Panc1 (cell line): ENCODE measurements at regions not wholly inside any gene's neighbourhood (a gene's known extent, or its start where the extent isn't known, plus 50 kb on each side); places are given as distances from the start of the nearest gene placed in this dataset.

Experiments used
- ATAC-seq: fragments of 200-7000 bp; cut with Tn5 transposase; 2 replicates; pipeline ENCODE4 v1.9.1; 2020; ENCODE audit warnings: mild to moderate bottlenecking, moderate library complexity
- BruUV-seq: library from RNA; stranded (reverse); fragments of 400-500 nt; replicated peaks from 2 replicates; lab custom pipeline; 2021; lab: Mats Ljungman, UMichigan
- CTCF ChIA-PET: fragments of 300-600 bp; sonication (Branson Sonifier 250); formaldehyde crosslinking; loops from one replicate; lab custom pipeline; 2022; ENCODE audit warnings: antibody characterized with exemption; lab: Charles Lee
- POLR2A ChIA-PET: fragments of 300-600 bp; sonication (Branson Sonifier 250); formaldehyde crosslinking; loops from one replicate; lab custom pipeline; 2022; ENCODE audit warnings: antibody characterized with exemption; lab: Charles Lee
- DNase-seq: peaks from one replicate; pipeline ENCODE4 v3.0.0-alpha.2; 2010; ENCODE audit warnings: low read depth, low spot score
- H3K27ac ChIP-seq: 2 replicates; pipeline ENCODE4 v1.5.1; 2011; ENCODE audit warnings: mild to moderate bottlenecking, low read length, inconsistent platforms
- H3K27me3 ChIP-seq: fragments of 200-500 bp; sonication (Bioruptor generic); 2 replicates; pipeline ENCODE4 v1.6.0; 2014; ENCODE audit warnings: low read length, inconsistent platforms; ENCODE audit not compliant: control insufficient read depth, insufficient read depth
- H3K36me3 ChIP-seq: fragments of 200-500 bp; sonication (Bioruptor generic); 2 replicates; pipeline ENCODE4 v1.5.1; 2014; ENCODE audit warnings: inconsistent platforms, mild to moderate bottlenecking, low read length, moderate library complexity; ENCODE audit not compliant: control insufficient read depth, insufficient read depth
- H3K4me1 ChIP-seq: 2 replicates; pipeline ENCODE4 v1.5.1; 2011; ENCODE audit warnings: inconsistent platforms, mild to moderate bottlenecking, low read length, moderate library complexity; ENCODE audit not compliant: control insufficient read depth, insufficient read depth
- H3K4me3 ChIP-seq, 2 experiments: 2 replicates each; pipeline ENCODE4 v1.5.1; 2011 to 2012; ENCODE audit warnings: low read depth in 2 of 2, low read length in 2 of 2, mild to moderate bottlenecking in 2 of 2, inconsistent platforms in 1 of 2, moderate library complexity in 1 of 2
- H3K9me3 ChIP-seq: fragments of 200-500 bp; sonication (Bioruptor generic); 2 replicates; pipeline ENCODE4 v1.5.1; 2014; ENCODE audit warnings: low read depth, mild to moderate bottlenecking, inconsistent platforms, low read length, moderate library complexity; ENCODE audit not compliant: control insufficient read depth, insufficient read depth
- POLR2AphosphoS5 ChIP-seq: IDR thresholded peaks from 2 replicates; pipeline ENCODE4 v1.6.1; 2012; ENCODE audit warnings: mild to moderate bottlenecking, low read depth, low read length, moderate library complexity
- SIN3A ChIP-seq: IDR thresholded peaks from 2 replicates; pipeline ENCODE4 v1.6.1; 2012; ENCODE audit warnings: low read depth, mild to moderate bottlenecking, low read length, moderate library complexity, borderline replicate concordance; ENCODE audit not compliant: insufficient read depth
- TCF7L2 ChIP-seq: IDR thresholded peaks from 2 replicates; pipeline ENCODE4 v1.6.1; 2011; ENCODE audit warnings: mild to moderate bottlenecking, low read depth, low read length, inconsistent platforms
- in situ Hi-C: cut with HindIII; loops from 2 replicates; pipeline ENCODE4 v1.10.0; 2016; ENCODE audit warnings: low sequenced_read_pairs, low pct_unique_long_range_greater_than_20kb
- intact Hi-C: fragments of 100-400 bp; cut with micrococcal nuclease; formaldehyde crosslinking; loops from one replicate; pipeline ENCODE4 v1.10.0; 2022; ENCODE audit not compliant: unreplicated experiment
- TF ChIP-seq, protein P1 (sequence below): fragments of 450-650 bp; IDR thresholded peaks from 2 replicates; pipeline ENCODE4 v1.5.1; 2017; ENCODE audit warnings: mild to moderate bottlenecking
- TF ChIP-seq, protein P2 (sequence below), 2 experiments: IDR thresholded peaks; 2 replicates each; pipeline ENCODE4 v1.6.1; 2011 to 2012; ENCODE audit warnings: low read depth in 2 of 2, control low read depth in 1 of 2, low read length in 1 of 2, mild to moderate bottlenecking in 1 of 2, moderate library complexity in 1 of 2; ENCODE audit not compliant: insufficient read depth in 1 of 2

- in situ Hi-C loops, result no loop called here
Measured at GRCh38 chr6:141403103-141403502, 729.6 kb upstream of the GJE1 start.

GRCh38 chr6:141402489-141402888, 730.2 kb upstream of the GJE1 start:
- Histone ChIP-seq H3K4me1 (no peaks in the 10 kb centered on the region), H3K27me3 (no peaks in the 10 kb centered on the region), H3K27ac (no peak overlapping the region), H3K9me3 (peaks cover 4% of the 10 kb centered on the region; the same call in 1 of the 2 replicates), H3K36me3 (no peaks in the 10 kb centered on the region), H3K4me3 (no peak overlapping the region)
- TF ChIP-seq TCF7L2 (no peak), SIN3A (no peak), POLR2AphosphoS5 (no peak)
- TF ChIP-seq, protein P1, sequence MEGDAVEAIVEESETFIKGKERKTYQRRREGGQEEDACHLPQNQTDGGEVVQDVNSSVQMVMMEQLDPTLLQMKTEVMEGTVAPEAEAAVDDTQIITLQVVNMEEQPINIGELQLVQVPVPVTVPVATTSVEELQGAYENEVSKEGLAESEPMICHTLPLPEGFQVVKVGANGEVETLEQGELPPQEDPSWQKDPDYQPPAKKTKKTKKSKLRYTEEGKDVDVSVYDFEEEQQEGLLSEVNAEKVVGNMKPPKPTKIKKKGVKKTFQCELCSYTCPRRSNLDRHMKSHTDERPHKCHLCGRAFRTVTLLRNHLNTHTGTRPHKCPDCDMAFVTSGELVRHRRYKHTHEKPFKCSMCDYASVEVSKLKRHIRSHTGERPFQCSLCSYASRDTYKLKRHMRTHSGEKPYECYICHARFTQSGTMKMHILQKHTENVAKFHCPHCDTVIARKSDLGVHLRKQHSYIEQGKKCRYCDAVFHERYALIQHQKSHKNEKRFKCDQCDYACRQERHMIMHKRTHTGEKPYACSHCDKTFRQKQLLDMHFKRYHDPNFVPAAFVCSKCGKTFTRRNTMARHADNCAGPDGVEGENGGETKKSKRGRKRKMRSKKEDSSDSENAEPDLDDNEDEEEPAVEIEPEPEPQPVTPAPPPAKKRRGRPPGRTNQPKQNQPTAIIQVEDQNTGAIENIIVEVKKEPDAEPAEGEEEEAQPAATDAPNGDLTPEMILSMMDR, result no peak
- TF ChIP-seq, protein P2, sequence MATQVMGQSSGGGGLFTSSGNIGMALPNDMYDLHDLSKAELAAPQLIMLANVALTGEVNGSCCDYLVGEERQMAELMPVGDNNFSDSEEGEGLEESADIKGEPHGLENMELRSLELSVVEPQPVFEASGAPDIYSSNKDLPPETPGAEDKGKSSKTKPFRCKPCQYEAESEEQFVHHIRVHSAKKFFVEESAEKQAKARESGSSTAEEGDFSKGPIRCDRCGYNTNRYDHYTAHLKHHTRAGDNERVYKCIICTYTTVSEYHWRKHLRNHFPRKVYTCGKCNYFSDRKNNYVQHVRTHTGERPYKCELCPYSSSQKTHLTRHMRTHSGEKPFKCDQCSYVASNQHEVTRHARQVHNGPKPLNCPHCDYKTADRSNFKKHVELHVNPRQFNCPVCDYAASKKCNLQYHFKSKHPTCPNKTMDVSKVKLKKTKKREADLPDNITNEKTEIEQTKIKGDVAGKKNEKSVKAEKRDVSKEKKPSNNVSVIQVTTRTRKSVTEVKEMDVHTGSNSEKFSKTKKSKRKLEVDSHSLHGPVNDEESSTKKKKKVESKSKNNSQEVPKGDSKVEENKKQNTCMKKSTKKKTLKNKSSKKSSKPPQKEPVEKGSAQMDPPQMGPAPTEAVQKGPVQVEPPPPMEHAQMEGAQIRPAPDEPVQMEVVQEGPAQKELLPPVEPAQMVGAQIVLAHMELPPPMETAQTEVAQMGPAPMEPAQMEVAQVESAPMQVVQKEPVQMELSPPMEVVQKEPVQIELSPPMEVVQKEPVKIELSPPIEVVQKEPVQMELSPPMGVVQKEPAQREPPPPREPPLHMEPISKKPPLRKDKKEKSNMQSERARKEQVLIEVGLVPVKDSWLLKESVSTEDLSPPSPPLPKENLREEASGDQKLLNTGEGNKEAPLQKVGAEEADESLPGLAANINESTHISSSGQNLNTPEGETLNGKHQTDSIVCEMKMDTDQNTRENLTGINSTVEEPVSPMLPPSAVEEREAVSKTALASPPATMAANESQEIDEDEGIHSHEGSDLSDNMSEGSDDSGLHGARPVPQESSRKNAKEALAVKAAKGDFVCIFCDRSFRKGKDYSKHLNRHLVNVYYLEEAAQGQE (IDR thresholded peaks at IDR 0.05; ENCODE audit: insufficient read depth in 1 of 2, low read depth in 2 of 2, low read length in 1 of 2), result no peak
- intact Hi-C loops, result no loop called here
- no TSS peak for BruUV-seq
- CTCF ChIA-PET, result no interaction called here
- ATAC-seq (no peak), DNase-seq (no peak)
- POLR2A ChIA-PET, result no interaction called here
- in situ Hi-C loops, result no loop called here

More at GRCh38 chr6:141403103-141403502, 729.6 kb upstream of the GJE1 start:
- no TSS peak for BruUV-seq
- DNase-seq (no peak), ATAC-seq (no peak)
- TF ChIP-seq TCF7L2 (no peak), POLR2AphosphoS5 (no peak), SIN3A (no peak)
- TF ChIP-seq, protein P1, result no peak
- TF ChIP-seq, protein P2 (IDR thresholded peaks at IDR 0.05; ENCODE audit: insufficient read depth in 1 of 2, low read depth in 2 of 2, low read length in 1 of 2), result no peak
- intact Hi-C loops, result no loop called here
- Histone ChIP-seq H3K27me3 (no peaks in the 10 kb centered on the region), H3K9me3 (peaks cover 6% of the 10 kb centered on the region; the same call in 1 of the 2 replicates), H3K4me1 (no peaks in the 10 kb centered on the region), H3K27ac (no peak overlapping the region), H3K36me3 (no peaks in the 10 kb centered on the region), H3K4me3 (no peak overlapping the region)
- ChIA-PET POLR2A (no interaction called here), CTCF (no interaction called here)
